CD4-positive, CD25-positive, alpha-beta regulatory T cell (primary cell): ENCODE measurements at regions not wholly inside any gene's neighbourhood (a gene's known extent, or its start where the extent isn't known, plus 50 kb on each side); places are given as distances from the start of the nearest gene placed in this dataset.

ENCODE experiments used
- ATAC-seq, 2 donors: fragments of 150-1000 bp; cut with Tn5 transposase; one replicate each; pipeline ENCODE4 v1.10.0; 2021; ENCODE audit warnings: low read depth in 2 of 2, moderate number of reproducible peaks in 2 of 2, moderate library complexity in 1 of 2
- DNase-seq, 3 donors: peaks; one replicate each; pipeline versions ENCODE4 v3.0.0 to v3.0.0-alpha.2; 2012 to 2022; ENCODE audit warnings: mixed read lengths in 1 of 3
- H3K27ac ChIP-seq: one replicate; pipeline ENCODE4 v1.7.0; 2013; ENCODE audit warnings: mild to moderate bottlenecking, low read length; ENCODE audit not compliant: insufficient read depth, poor library complexity, severe bottlenecking
- H3K27me3 ChIP-seq: one replicate; pipeline ENCODE4 v1.7.0; 2013; ENCODE audit warnings: low read length; ENCODE audit not compliant: control insufficient read depth, insufficient read depth
- H3K36me3 ChIP-seq: one replicate; pipeline ENCODE4 v1.7.0; 2013; ENCODE audit warnings: mild to moderate bottlenecking, low read length, moderate library complexity; ENCODE audit not compliant: control insufficient read depth, insufficient read depth
- H3K4me1 ChIP-seq: 2 replicates; pipeline ENCODE4 v1.7.0; 2013; ENCODE audit warnings: mild to moderate bottlenecking, low read length; ENCODE audit not compliant: insufficient read depth, control insufficient read depth, poor library complexity, severe bottlenecking
- H3K4me3 ChIP-seq: one replicate; pipeline ENCODE4 v1.7.0; 2013; ENCODE audit warnings: low read depth, mild to moderate bottlenecking, low read length, moderate library complexity
- H3K9me3 ChIP-seq, 2 experiments: 1 replicate in 1 of 2; 2 replicates in 1 of 2; pipeline ENCODE4 v1.7.0; 2013; ENCODE audit warnings: low read length in 2 of 2, mild to moderate bottlenecking in 1 of 2, moderate library complexity in 1 of 2; ENCODE audit not compliant: control insufficient read depth in 2 of 2
- H3K27ac Mint-ChIP-seq, 3 donors: one replicate each; pipeline ENCODE4 v1.8.0; 2020 to 2022; ENCODE audit warnings: mild to moderate bottlenecking in 3 of 3, mixed read lengths in 3 of 3, moderate library complexity in 2 of 3
- H3K27me3 Mint-ChIP-seq: one replicate; pipeline ENCODE4 v1.8.0; 2022; ENCODE audit warnings: mild to moderate bottlenecking, mixed read lengths
- H3K36me3 Mint-ChIP-seq: one replicate; pipeline ENCODE4 v1.8.0; 2020; ENCODE audit warnings: mixed read lengths
- H3K4me1 Mint-ChIP-seq, 4 donors: one replicate each; pipeline ENCODE4 v1.8.0; 2020 to 2022; ENCODE audit warnings: mixed read lengths in 4 of 4, mild to moderate bottlenecking in 1 of 4
- H3K4me3 Mint-ChIP-seq, 4 donors: one replicate each; pipeline ENCODE4 v1.8.0; 2020 to 2022; ENCODE audit warnings: mild to moderate bottlenecking in 4 of 4, mixed read lengths in 4 of 4, moderate library complexity in 3 of 4
- H3K9me3 Mint-ChIP-seq, 7 donors: one replicate each; pipeline ENCODE4 v1.8.0; 2020 to 2022; ENCODE audit warnings: mixed read lengths in 7 of 7, mild to moderate bottlenecking in 3 of 7, moderate library complexity in 2 of 7

GRCh38 chr6:105795913-105796517 lies 290.1 kb upstream of the PRDM1 start:
- Mint-ChIP-seq H3K4me3 (no peak overlapping the region), H3K27ac (no peak overlapping the region), H3K27me3 (no peaks in the 10 kb centered on the region), H3K36me3 (no peaks in the 10 kb centered on the region), H3K4me1 (peaks cover 8 to 26% (median 23%) of the 10 kb centered on the region in 4 donors), H3K9me3 (peaks cover 0 to 1% (median 0%) of the 10 kb centered on the region in 7 donors)
- Histone ChIP-seq H3K4me3 (no peak overlapping the region), H3K9me3 (no peaks in the 10 kb centered on the region), H3K27ac (no peak overlapping the region), H3K4me1 (peaks cover 10% of the 10 kb centered on the region), H3K27me3 (peaks cover 2% of the 10 kb centered on the region), H3K36me3 (no peaks in the 10 kb centered on the region)
- DNase-seq (no peak), ATAC-seq (no peak)

GRCh38 chr6:105795366-105795765 lies 290.8 kb upstream of the PRDM1 start:
- Histone ChIP-seq H3K27me3 (peaks cover 2% of the 10 kb centered on the region), H3K4me3 (no peak overlapping the region), H3K27ac (no peak overlapping the region), H3K36me3 (no peaks in the 10 kb centered on the region), H3K9me3 (no peaks in the 10 kb centered on the region), H3K4me1 (peaks cover 10% of the 10 kb centered on the region)
- no peak for DNase-seq
- Mint-ChIP-seq H3K27me3 (no peaks in the 10 kb centered on the region), H3K36me3 (no peaks in the 10 kb centered on the region), H3K9me3 (peaks cover 0 to 1% (median 0%) of the 10 kb centered on the region in 7 donors), H3K27ac (no peak overlapping the region), H3K4me1 (peaks cover 13 to 30% (median 24%) of the 10 kb centered on the region in 4 donors), H3K4me3 (no peak overlapping the region)
- ATAC-seq, result no peak

GRCh38 chr6:105794870-105795269 lies 291.3 kb upstream of the PRDM1 start:
- DNase-seq (no peak), ATAC-seq (no peak)
- no peak overlapping the region for H3K27ac ChIP-seq
- no peaks in the 10 kb centered on the region for H3K36me3 Mint-ChIP-seq
- H3K27me3 Mint-ChIP-seq, result no peaks in the 10 kb centered on the region
- no peak overlapping the region for H3K4me3 ChIP-seq
- H3K36me3 ChIP-seq, result no peaks in the 10 kb centered on the region
- H3K27ac Mint-ChIP-seq, result no peak overlapping the region
- H3K4me3 Mint-ChIP-seq, result no peak overlapping the region
- H3K27me3 ChIP-seq, result peaks cover 2% of the 10 kb centered on the region
- H3K4me1 ChIP-seq, result peaks cover 10% of the 10 kb centered on the region
- H3K9me3 Mint-ChIP-seq, result no peaks in the 10 kb centered on the region
- no peaks in the 10 kb centered on the region for H3K9me3 ChIP-seq
- peaks cover 14 to 33% (median 26%) of the 10 kb centered on the region in 4 donors for H3K4me1 Mint-ChIP-seq

- DNase-seq (no peak), ATAC-seq (no peak)
- no peak overlapping the region for H3K4me3 Mint-ChIP-seq
- no peaks in the 10 kb centered on the region for H3K27me3 ChIP-seq
- H3K4me3 ChIP-seq, result no peak overlapping the region
- H3K27ac ChIP-seq, result no peak overlapping the region
- H3K27ac Mint-ChIP-seq, result peak overlapping the region in 1 of 3 donors; percentile 3
- no peaks in the 10 kb centered on the region for H3K9me3 ChIP-seq
- no peaks in the 10 kb centered on the region for H3K9me3 Mint-ChIP-seq
- H3K36me3 ChIP-seq, result no peaks in the 10 kb centered on the region
- peaks cover 10% of the 10 kb centered on the region for H3K4me1 ChIP-seq
- H3K36me3 Mint-ChIP-seq, result no peaks in the 10 kb centered on the region
- no peaks in the 10 kb centered on the region for H3K27me3 Mint-ChIP-seq
- peaks cover 18 to 38% (median 28%) of the 10 kb centered on the region in 4 donors for H3K4me1 Mint-ChIP-seq
These were observed 291.9 kb upstream of the PRDM1 start for GRCh38 chr6:105794239-105794638.

- no peaks in the 10 kb centered on the region for H3K27me3 ChIP-seq
- H3K27ac Mint-ChIP-seq, result peak overlapping the region in 1 of 3 donors; percentile 85
- H3K9me3 ChIP-seq, result no peaks in the 10 kb centered on the region
- H3K4me1 Mint-ChIP-seq, result peaks cover 18 to 40% (median 29%) of the 10 kb centered on the region in 4 donors
- ATAC-seq (peak in 1 of 2 donors; percentile 58), DNase-seq (peak in 1 of 3 donors; percentile 68)
- no peak overlapping the region for H3K4me3 ChIP-seq
- peaks cover 10% of the 10 kb centered on the region for H3K4me1 ChIP-seq
- H3K27ac ChIP-seq, result no peak overlapping the region
- H3K36me3 ChIP-seq, result no peaks in the 10 kb centered on the region
- no peaks in the 10 kb centered on the region for H3K36me3 Mint-ChIP-seq
- no peak overlapping the region for H3K4me3 Mint-ChIP-seq
- H3K9me3 Mint-ChIP-seq, result no peaks in the 10 kb centered on the region
- no peaks in the 10 kb centered on the region for H3K27me3 Mint-ChIP-seq
These were observed 293.0 kb upstream of the PRDM1 start for GRCh38 chr6:105793130-105793529.

GRCh38 chr6:105791583-105792318 lies 294.4 kb upstream of the PRDM1 start:
- H3K36me3 ChIP-seq, result no peaks in the 10 kb centered on the region
- Mint-ChIP-seq H3K4me1 (peaks cover 24 to 53% (median 41%) of the 10 kb centered on the region in 4 donors), H3K27ac (peak overlapping the region in 2 of 3 donors; percentile 39 to 85), H3K27me3 (no peaks in the 10 kb centered on the region), H3K9me3 (no peaks in the 10 kb centered on the region), H3K4me3 (peak overlapping the region in 3 of 4 donors; percentile 24 to 79 (median 26)), H3K36me3 (no peaks in the 10 kb centered on the region)
- peak overlapping the region; percentile 35 for H3K27ac ChIP-seq
- H3K27me3 ChIP-seq, result no peaks in the 10 kb centered on the region
- ATAC-seq (no peak), DNase-seq (peak in 1 of 3 donors; percentile 49)
- peaks cover 14% of the 10 kb centered on the region for H3K4me1 ChIP-seq
- H3K4me3 ChIP-seq, result peak overlapping the region; percentile 0
- H3K9me3 ChIP-seq, result no peaks in the 10 kb centered on the region

- no peaks in the 10 kb centered on the region for H3K27me3 ChIP-seq
- no peaks in the 10 kb centered on the region for H3K27me3 Mint-ChIP-seq
- H3K4me3 ChIP-seq, result no peak overlapping the region
- ATAC-seq (no peak), DNase-seq (no peak)
- H3K27ac ChIP-seq, result peak overlapping the region; percentile 35
- peak overlapping the region in 1 of 3 donors; percentile 85 for H3K27ac Mint-ChIP-seq
- no peaks in the 10 kb centered on the region for H3K9me3 ChIP-seq
- H3K4me3 Mint-ChIP-seq, result peak overlapping the region in 2 of 4 donors; percentile 0 to 26
- no peaks in the 10 kb centered on the region for H3K9me3 Mint-ChIP-seq
- peaks cover 24 to 57% (median 43%) of the 10 kb centered on the region in 4 donors for H3K4me1 Mint-ChIP-seq
- H3K36me3 ChIP-seq, result no peaks in the 10 kb centered on the region
- H3K4me1 ChIP-seq, result peaks cover 19% of the 10 kb centered on the region
- no peaks in the 10 kb centered on the region for H3K36me3 Mint-ChIP-seq
These were observed 295.0 kb upstream of the PRDM1 start for GRCh38 chr6:105791179-105791578.
